ENCODE measurements at regions not wholly inside any gene's neighbourhood (a gene's known extent, or its start where the extent isn't known, plus 50 kb on each side); places are given as distances from the start of the nearest gene placed in this dataset.

DNA sequence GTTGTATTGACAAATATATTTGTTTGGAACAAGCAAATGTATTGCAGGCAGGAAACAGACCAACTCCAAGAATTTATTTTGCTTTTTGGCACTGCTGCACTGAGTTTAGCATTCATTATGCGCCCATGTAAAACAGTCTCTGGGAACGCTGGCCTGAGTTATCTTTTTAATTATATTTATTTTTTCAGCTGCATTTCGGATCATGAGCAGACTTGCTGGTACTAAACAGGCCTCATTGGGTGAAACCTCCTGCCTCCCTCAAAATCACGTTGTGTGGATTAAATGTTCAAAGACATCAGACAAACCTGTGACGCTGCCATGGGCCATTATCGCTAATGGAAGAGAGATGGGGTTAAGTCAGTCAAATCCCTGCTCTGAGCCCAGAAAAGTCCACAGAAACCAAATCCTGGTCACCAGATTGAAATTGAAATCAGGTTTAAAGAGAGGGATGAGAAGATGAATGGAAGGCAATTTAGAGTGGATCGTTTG is 511.1 kb upstream of the PROK2 start:
- Histone ChIP-seq H3K27me3 (ENCODE audit: control insufficient read depth, insufficient read depth, low read length) (peaks cover 21% of the 10 kb centered on the region), H3K4me1 (ENCODE audit: control insufficient read depth, insufficient read depth, low read length) (peaks cover 5% of the 10 kb centered on the region), H3K27ac (ENCODE audit: low read length) (no peak overlapping the region), H3K9me3 (replicated peaks; ENCODE audit: control insufficient read depth, low read depth, low read length) (no peaks in the 10 kb centered on the region), H3K4me3 (ENCODE audit: low read length) (no peak overlapping the region), H3K36me3 (ENCODE audit: control insufficient read depth, insufficient read depth, low read length) (no peaks in the 10 kb centered on the region)
- DNase-seq, result no peak
- WGBS (ENCODE audit: insufficient coverage), result 80% methylated on average over 1 of the region's 7 CpGs

DNA sequence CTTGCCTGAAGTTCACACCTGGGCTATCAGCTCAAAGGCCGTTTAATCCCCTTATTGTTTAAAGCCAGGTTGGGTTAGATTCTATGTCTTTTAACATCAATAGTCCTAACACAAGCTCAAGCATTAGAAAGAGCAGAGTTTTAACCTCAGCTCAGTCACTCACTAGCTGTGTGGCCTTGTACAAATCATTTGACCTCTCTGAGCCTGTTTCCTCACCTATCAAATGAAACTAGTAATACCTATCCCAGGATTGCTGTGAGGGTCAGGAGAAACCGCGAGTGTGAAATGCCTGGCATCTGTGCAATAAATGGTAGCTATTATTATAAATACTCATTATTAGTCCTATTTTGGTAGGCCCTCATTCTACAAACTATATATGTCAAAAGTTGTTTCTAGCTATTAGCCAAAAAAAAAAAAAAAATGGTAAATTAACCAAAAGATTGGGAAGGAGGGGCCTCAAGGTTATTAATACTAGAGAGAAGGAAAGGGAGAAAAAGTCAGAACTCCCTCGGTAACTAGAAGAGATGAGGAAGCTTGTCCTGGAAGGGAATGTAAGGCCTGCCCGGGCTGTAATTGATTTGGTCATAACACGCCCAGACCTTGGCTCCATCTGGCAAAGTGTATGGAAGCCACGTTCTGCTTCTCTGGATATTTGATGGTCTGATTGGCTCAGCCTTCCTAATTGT is 510.5 kb upstream of the PROK2 start:
- Histone ChIP-seq H3K9me3 (replicated peaks; ENCODE audit: control insufficient read depth, low read depth, low read length) (no peaks in the 10 kb centered on the region), H3K27ac (ENCODE audit: low read length) (no peak overlapping the region), H3K36me3 (ENCODE audit: control insufficient read depth, insufficient read depth, low read length) (no peaks in the 10 kb centered on the region), H3K4me1 (ENCODE audit: control insufficient read depth, insufficient read depth, low read length) (peaks cover 5% of the 10 kb centered on the region), H3K4me3 (ENCODE audit: low read length) (no peak overlapping the region), H3K27me3 (ENCODE audit: control insufficient read depth, insufficient read depth, low read length) (peaks cover 24% of the 10 kb centered on the region)
- 48% methylated on average over 4 of the region's 7 CpGs for WGBS (ENCODE audit: insufficient coverage)
- no peak for DNase-seq

DNA sequence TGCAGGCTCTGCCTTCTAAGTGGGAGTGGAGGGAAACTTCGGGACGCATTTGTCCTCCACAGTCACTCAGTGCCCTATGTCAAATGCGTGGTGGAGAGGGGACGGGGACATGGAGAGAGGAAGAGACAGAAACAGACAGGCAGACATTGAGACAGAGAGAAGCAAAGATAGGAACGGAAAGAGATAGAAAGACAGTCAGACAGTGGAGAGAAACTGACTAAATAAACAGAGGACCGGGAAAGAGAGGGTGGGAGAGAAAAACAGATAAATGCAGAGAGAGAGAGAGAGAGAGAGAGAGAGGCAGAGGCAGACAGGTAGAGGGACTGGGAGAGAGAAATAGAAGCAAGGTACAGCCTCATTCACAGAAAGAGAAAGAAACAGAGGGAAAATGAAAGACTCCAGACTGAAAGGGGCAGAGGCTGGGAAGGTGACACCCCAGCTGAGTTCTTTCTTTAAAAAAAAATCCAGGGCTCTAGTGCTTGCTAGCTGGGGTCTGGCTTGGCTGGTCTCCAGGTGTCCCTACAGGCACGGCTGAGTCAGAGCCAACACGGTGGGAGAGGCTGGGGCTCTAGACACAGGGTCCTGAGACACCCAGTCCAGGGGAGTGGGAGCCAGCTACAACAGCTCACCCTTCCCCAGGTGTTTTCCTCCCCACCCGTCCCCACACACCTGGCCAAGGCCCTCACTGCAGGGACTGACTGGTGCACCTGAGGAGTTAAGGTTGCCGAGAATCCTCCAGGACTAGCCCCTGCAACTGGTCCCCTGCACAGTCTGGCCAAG is 506.1 kb upstream of the PROK2 start:
- Histone ChIP-seq H3K36me3 (ENCODE audit: control insufficient read depth, insufficient read depth, low read length) (no peaks in the 10 kb centered on the region), H3K9me3 (replicated peaks; ENCODE audit: control insufficient read depth, low read depth, low read length) (no peaks in the 10 kb centered on the region), H3K4me1 (ENCODE audit: control insufficient read depth, insufficient read depth, low read length) (peaks cover 19% of the 10 kb centered on the region), H3K27ac (ENCODE audit: low read length) (no peak overlapping the region), H3K4me3 (ENCODE audit: low read length) (no peak overlapping the region), H3K27me3 (ENCODE audit: control insufficient read depth, insufficient read depth, low read length) (peaks cover 43% of the 10 kb centered on the region)
- 48% methylated on average over 8 of the region's 10 CpGs for WGBS (ENCODE audit: insufficient coverage)
- DNase-seq, result no peak

DNA sequence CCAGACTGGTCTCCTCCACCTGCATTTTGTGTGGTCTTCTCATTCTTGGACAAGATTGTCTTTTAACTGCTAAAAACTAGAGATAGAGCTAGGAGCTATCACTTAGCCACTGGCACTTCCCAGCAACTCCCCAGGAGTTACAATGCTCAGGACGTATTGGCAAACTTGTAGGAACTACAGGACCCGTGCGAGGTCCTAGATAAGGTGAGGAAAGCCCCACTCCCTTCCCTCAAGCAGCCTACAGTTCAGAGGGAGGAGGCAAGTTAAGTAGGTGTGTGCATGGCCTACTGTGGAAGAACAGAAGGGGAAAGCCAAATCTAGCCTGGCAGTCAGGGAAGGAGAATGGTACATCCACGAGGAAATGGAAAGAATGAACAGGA is 504.7 kb upstream of the PROK2 start:
- H3K36me3 ChIP-seq (ENCODE audit: control insufficient read depth, insufficient read depth, low read length), result no peaks in the 10 kb centered on the region
- H3K27me3 ChIP-seq (ENCODE audit: control insufficient read depth, insufficient read depth, low read length), result peaks cover 46% of the 10 kb centered on the region
- peaks cover 19% of the 10 kb centered on the region for H3K4me1 ChIP-seq (ENCODE audit: control insufficient read depth, insufficient read depth, low read length)
- H3K9me3 ChIP-seq (replicated peaks; ENCODE audit: control insufficient read depth, low read depth, low read length), result no peaks in the 10 kb centered on the region
- no peak overlapping the region for H3K27ac ChIP-seq (ENCODE audit: low read length)
- DNase-seq, result no peak
- no peak overlapping the region for H3K4me3 ChIP-seq (ENCODE audit: low read length)
- WGBS (ENCODE audit: insufficient coverage), result 73% methylated on average over 1 of the region's 4 CpGs

DNA sequence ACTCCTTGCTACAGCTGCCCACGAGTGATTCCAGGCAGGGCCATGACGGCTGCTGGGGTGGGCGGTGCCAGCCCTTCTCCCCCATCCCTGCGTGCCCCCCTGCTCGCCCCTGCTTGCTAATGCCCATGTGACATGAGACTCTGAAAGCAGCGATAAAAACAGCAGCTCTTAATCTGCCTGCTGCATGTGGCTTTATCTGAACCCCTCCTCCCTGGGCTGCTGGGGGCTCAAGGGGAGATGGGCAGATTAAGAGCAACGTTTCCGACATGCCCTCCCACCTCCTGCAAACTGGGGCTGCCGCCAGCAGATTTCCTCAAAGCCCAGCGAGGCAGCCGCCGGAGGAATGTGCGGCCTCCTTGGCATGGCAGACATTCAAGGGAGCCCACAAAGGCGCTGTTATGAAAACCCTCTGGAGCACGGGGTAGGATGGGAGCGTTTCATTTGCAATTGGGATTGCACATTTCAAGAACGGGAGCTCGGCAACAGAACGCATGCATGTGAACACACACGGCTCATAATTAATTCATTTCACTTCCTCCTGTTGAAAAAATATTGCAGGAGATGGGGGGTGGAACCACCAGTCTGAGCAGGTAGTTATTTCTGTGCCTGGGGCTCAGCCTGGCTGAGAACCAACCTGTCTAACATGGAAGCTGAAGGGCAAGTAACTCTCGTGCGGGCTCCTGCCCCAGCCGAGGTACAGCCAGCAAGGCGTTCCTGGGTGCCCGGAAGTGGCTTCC is 504.2 kb upstream of the PROK2 start:
- DNase-seq, result peak; percentile 70
- peaks cover 45% of the 10 kb centered on the region for H3K27me3 ChIP-seq (ENCODE audit: control insufficient read depth, insufficient read depth, low read length)
- peaks cover 19% of the 10 kb centered on the region for H3K4me1 ChIP-seq (ENCODE audit: control insufficient read depth, insufficient read depth, low read length)
- no peak overlapping the region for H3K4me3 ChIP-seq (ENCODE audit: low read length)
- H3K9me3 ChIP-seq (replicated peaks; ENCODE audit: control insufficient read depth, low read depth, low read length), result no peaks in the 10 kb centered on the region
- 52% methylated on average over 18 of the region's 25 CpGs for WGBS (ENCODE audit: insufficient coverage)
- no peaks in the 10 kb centered on the region for H3K36me3 ChIP-seq (ENCODE audit: control insufficient read depth, insufficient read depth, low read length)
- no peak overlapping the region for H3K27ac ChIP-seq (ENCODE audit: low read length)

DNA sequence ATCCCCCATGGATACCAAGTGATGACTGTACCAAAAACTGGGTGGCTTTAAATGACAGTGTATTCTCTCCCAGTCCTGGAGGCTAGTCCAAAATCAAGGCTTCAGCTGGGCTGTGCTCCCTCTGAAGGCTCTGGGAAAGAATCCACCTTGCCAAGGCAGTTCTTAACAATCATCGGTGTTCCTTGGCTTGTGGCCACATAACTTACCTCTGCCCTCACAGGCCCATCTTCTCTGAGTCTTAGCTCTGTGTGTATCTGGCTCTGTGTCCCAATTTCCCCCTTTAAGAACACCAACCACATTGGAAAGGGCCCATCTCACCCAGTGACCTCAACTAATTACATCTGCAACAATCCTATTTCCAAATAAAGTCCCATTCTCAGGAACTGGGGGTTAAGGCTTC is 503.0 kb upstream of the PROK2 start:
- Histone ChIP-seq H3K9me3 (replicated peaks; ENCODE audit: control insufficient read depth, low read depth, low read length) (peaks cover 3% of the 10 kb centered on the region), H3K4me1 (ENCODE audit: control insufficient read depth, insufficient read depth, low read length) (peaks cover 19% of the 10 kb centered on the region), H3K27me3 (ENCODE audit: control insufficient read depth, insufficient read depth, low read length) (peaks cover 42% of the 10 kb centered on the region), H3K4me3 (ENCODE audit: low read length) (no peak overlapping the region), H3K27ac (ENCODE audit: low read length) (no peak overlapping the region), H3K36me3 (ENCODE audit: control insufficient read depth, insufficient read depth, low read length) (no peaks in the 10 kb centered on the region)
- 50% methylated on average over 1 of the region's 1 CpG for WGBS (ENCODE audit: insufficient coverage)
- DNase-seq, result no peak

DNA sequence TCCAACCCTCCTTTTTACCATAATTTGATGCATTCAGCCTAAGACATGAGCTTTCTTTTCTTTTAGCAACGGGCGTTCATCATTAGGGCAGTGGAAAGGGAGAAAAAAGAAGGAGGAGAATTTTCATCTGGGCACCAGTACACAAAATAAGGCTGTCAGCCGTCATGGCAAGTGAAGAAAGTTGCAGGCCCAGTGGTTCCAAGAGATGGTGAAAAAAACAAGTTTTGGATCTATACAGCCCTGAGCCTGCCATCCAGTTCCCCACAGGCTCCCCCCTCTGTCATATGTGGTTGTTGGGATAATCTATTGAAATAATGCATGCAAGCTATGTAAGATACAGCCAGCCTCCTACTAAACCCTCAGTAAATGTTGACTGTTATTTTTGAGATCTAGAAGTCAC is 500.6 kb upstream of the PROK2 start:
- Histone ChIP-seq H3K36me3 (ENCODE audit: control insufficient read depth, insufficient read depth, low read length) (no peaks in the 10 kb centered on the region), H3K9me3 (replicated peaks; ENCODE audit: control insufficient read depth, low read depth, low read length) (peaks cover 8% of the 10 kb centered on the region), H3K4me3 (ENCODE audit: low read length) (no peak overlapping the region), H3K27ac (ENCODE audit: low read length) (no peak overlapping the region), H3K4me1 (ENCODE audit: control insufficient read depth, insufficient read depth, low read length) (peaks cover 19% of the 10 kb centered on the region), H3K27me3 (ENCODE audit: control insufficient read depth, insufficient read depth, low read length) (peaks cover 28% of the 10 kb centered on the region)
- no peak for DNase-seq
- 83% methylated on average over 1 of the region's 3 CpGs for WGBS (ENCODE audit: insufficient coverage)

DNA sequence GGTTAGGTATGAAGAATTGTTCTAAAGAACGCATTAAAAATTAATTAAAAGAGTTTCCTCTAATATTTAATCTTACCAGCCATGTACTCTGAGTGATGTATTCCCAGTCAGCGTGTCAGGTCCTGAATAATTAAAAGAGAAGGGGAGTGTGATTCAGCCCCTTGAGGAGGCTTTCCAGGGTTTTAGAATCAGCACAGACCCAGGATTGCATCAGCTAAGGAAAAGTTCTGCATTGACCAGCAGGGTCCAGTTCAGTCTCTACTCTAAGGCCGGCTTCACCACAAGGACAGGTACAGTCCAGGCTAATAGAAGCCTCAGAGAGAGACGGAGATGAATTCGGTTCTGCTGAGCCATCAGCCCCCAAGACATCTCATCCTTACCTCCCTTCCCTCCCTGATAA is 499.5 kb upstream of the PROK2 start:
- no CpG with 5 or more reads among the region's 5 CpGs for WGBS (ENCODE audit: insufficient coverage)
- Histone ChIP-seq H3K27ac (ENCODE audit: low read length) (no peak overlapping the region), H3K9me3 (replicated peaks; ENCODE audit: control insufficient read depth, low read depth, low read length) (peaks cover 8% of the 10 kb centered on the region), H3K4me3 (ENCODE audit: low read length) (no peak overlapping the region), H3K36me3 (ENCODE audit: control insufficient read depth, insufficient read depth, low read length) (no peaks in the 10 kb centered on the region), H3K27me3 (ENCODE audit: control insufficient read depth, insufficient read depth, low read length) (peaks cover 22% of the 10 kb centered on the region), H3K4me1 (ENCODE audit: control insufficient read depth, insufficient read depth, low read length) (peaks cover 15% of the 10 kb centered on the region)
- DNase-seq, result no peak

DNA sequence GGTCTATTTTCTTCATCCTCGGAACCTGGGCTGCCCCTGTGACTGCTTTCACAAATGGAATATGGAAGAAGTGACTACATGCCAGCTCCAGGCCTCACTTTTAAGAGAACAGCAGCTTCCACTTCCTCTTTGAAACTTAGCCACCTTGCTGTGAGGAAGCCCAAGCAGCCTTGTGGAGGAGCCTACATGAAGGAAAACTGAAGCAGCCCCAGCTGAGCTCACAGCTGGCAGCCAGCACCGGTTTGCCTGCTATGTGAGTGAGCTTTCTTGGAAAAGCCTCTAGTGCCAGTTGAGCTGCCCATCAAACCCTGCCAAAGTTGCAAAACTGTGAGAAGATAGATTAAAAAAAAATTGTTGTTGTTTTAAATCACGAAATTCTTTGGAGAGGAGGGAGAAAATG is 498.0 kb upstream of the PROK2 start:
- no peak for DNase-seq
- Histone ChIP-seq H3K9me3 (replicated peaks; ENCODE audit: control insufficient read depth, low read depth, low read length) (peaks cover 8% of the 10 kb centered on the region), H3K27ac (ENCODE audit: low read length) (no peak overlapping the region), H3K36me3 (ENCODE audit: control insufficient read depth, insufficient read depth, low read length) (no peaks in the 10 kb centered on the region), H3K27me3 (ENCODE audit: control insufficient read depth, insufficient read depth, low read length) (peaks cover 14% of the 10 kb centered on the region), H3K4me3 (ENCODE audit: low read length) (no peak overlapping the region), H3K4me1 (ENCODE audit: control insufficient read depth, insufficient read depth, low read length) (peaks cover 4% of the 10 kb centered on the region)
- 64% methylated on average over 2 of the region's 3 CpGs for WGBS (ENCODE audit: insufficient coverage)

DNA sequence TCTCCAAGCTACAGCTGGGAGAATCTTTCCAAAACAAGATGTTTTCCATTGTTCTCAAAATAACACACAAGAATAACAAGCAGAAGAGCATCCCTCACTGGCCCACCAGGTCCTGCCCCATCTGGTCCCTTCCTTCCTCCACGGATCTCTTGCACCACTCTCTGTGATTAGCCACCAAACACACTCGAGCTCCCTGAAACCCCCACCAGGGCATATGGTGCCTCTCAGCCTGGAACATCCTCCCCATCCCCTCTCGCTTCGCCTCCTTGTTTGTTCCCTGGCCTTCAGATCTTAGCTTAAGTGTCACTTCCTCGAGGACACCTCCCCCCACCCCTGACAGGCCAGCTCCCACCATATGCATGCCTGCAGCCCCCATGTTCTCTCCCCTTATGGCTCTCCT is 496.6 kb upstream of the PROK2 start:
- Histone ChIP-seq H3K4me1 (ENCODE audit: control insufficient read depth, insufficient read depth, low read length) (peaks cover 3% of the 10 kb centered on the region), H3K9me3 (replicated peaks; ENCODE audit: control insufficient read depth, low read depth, low read length) (peaks cover 8% of the 10 kb centered on the region), H3K36me3 (ENCODE audit: control insufficient read depth, insufficient read depth, low read length) (no peaks in the 10 kb centered on the region), H3K4me3 (ENCODE audit: low read length) (no peak overlapping the region), H3K27ac (ENCODE audit: low read length) (no peak overlapping the region), H3K27me3 (ENCODE audit: control insufficient read depth, insufficient read depth, low read length) (peaks cover 9% of the 10 kb centered on the region)
- 78% methylated on average over 5 of the region's 5 CpGs for WGBS (ENCODE audit: insufficient coverage)
- DNase-seq, result no peak

Measured in muscle of leg (tissue), 3 donors.